CD14-positive monocyte (primary cell): ENCODE measurements at regions not wholly inside any gene's neighbourhood (a gene's known extent, or its start where the extent isn't known, plus 50 kb on each side); places are given as distances from the start of the nearest gene placed in this dataset.

Experiments
- DNase-seq, 3 donors: peaks; one replicate each; pipeline ENCODE4 v3.0.0-alpha.2; 2011 to 2022
- H2AFZ ChIP-seq: 2 replicates; pipeline ENCODE4 v1.6.0; 2012; ENCODE audit warnings: mild to moderate bottlenecking, low read depth, low read length, inconsistent platforms; ENCODE audit not compliant: insufficient read depth, poor library complexity, severe bottlenecking
- H3K27ac ChIP-seq, 2 donors: 1 replicate in 1 of 2; 2 replicates in 1 of 2; pipeline ENCODE4 v1.5.1; 2012 to 2013; ENCODE audit warnings: low read length in 2 of 2, control low read depth in 1 of 2, inconsistent platforms in 1 of 2, low read depth in 1 of 2, mild to moderate bottlenecking in 1 of 2
- H3K27me3 ChIP-seq, 2 donors: one replicate each; pipeline versions ENCODE4 v1.6.0 to v1.6.1; 2011 to 2013; ENCODE audit warnings: low read length in 2 of 2; ENCODE audit not compliant: control insufficient read depth in 2 of 2, insufficient read depth in 2 of 2
- H3K36me3 ChIP-seq, 2 donors: replicated peaks in 1 of 2; 1 replicate in 1 of 2; 2 replicates in 1 of 2; pipeline versions ENCODE4 v1.5.1 to v1.6.1; 2012 to 2013; ENCODE audit warnings: low read length in 2 of 2, control low read depth in 1 of 2, inconsistent platforms in 1 of 2, mild to moderate bottlenecking in 1 of 2; ENCODE audit not compliant: insufficient read depth in 2 of 2, control insufficient read depth in 1 of 2
- H3K4me1 ChIP-seq, 2 donors: 1 replicate in 1 of 2; 2 replicates in 1 of 2; pipeline versions ENCODE4 v1.5.1 to v1.6.1; 2012 to 2013; ENCODE audit warnings: low read length in 2 of 2, control low read depth in 1 of 2, inconsistent platforms in 1 of 2, mild to moderate bottlenecking in 1 of 2, moderate library complexity in 1 of 2; ENCODE audit not compliant: insufficient read depth in 2 of 2, control insufficient read depth in 1 of 2
- H3K4me2 ChIP-seq: replicated peaks from 2 replicates; pipeline ENCODE3; 2012; ENCODE audit warnings: low read length, moderate library complexity, mild to moderate bottlenecking; ENCODE audit not compliant: poor library complexity, severe bottlenecking; ENCODE audit errors: extremely low read depth
- H3K4me3 ChIP-seq, 3 experiments: fragments of 200-600 bp in 1 of 3; sonication (generic) in 1 of 3; replicated peaks in 1 of 3; 1 replicate in 2 of 3; 2 replicates in 1 of 3; pipeline ENCODE4 v1.5.1; 2011 to 2013; ENCODE audit warnings: low read length in 3 of 3, mild to moderate bottlenecking in 3 of 3, control low read depth in 2 of 3, low read depth in 2 of 3, inconsistent platforms in 1 of 3, moderate library complexity in 1 of 3
- H3K79me2 ChIP-seq: 2 replicates; pipeline ENCODE4 v1.6.0; 2012; ENCODE audit warnings: mild to moderate bottlenecking, control low read depth, inconsistent platforms, low read length, moderate library complexity; ENCODE audit not compliant: insufficient read depth
- H3K9ac ChIP-seq: 2 replicates; pipeline ENCODE4 v1.6.0; 2017; ENCODE audit warnings: low read length, mild to moderate bottlenecking; ENCODE audit not compliant: insufficient read depth, poor library complexity, severe bottlenecking
- H3K9me3 ChIP-seq, 2 donors: replicated peaks in 1 of 2; 1 replicate in 1 of 2; 2 replicates in 1 of 2; pipeline versions ENCODE4 v1.5.1 to v1.6.1; 2012 to 2013; ENCODE audit warnings: low read length in 2 of 2, control low read depth in 1 of 2; ENCODE audit not compliant: control insufficient read depth in 1 of 2, insufficient read depth in 1 of 2
- H4K20me1 ChIP-seq: 2 replicates; pipeline ENCODE4 v1.6.0; 2012; ENCODE audit warnings: mild to moderate bottlenecking, low read length, control low read depth, moderate library complexity; ENCODE audit not compliant: insufficient read depth
- H3K27ac Mint-ChIP-seq, 7 donors: one replicate each; pipeline ENCODE4 v1.8.0; 2020; ENCODE audit warnings: mild to moderate bottlenecking in 7 of 7, mixed read lengths in 7 of 7, moderate library complexity in 6 of 7, inconsistent platforms in 2 of 7
- H3K27me3 Mint-ChIP-seq, 3 donors: one replicate each; pipeline ENCODE4 v1.8.0; 2021 to 2022; ENCODE audit warnings: low read depth in 3 of 3, mild to moderate bottlenecking in 3 of 3, mixed read lengths in 3 of 3, moderate library complexity in 3 of 3, inconsistent platforms in 1 of 3
- H3K36me3 Mint-ChIP-seq, 2 donors: one replicate each; pipeline ENCODE4 v1.8.0; 2020; ENCODE audit warnings: mixed read lengths in 2 of 2, inconsistent platforms in 1 of 2, mild to moderate bottlenecking in 1 of 2
- H3K4me1 Mint-ChIP-seq: one replicate; pipeline ENCODE4 v1.8.0; 2020; ENCODE audit warnings: mild to moderate bottlenecking, mixed read lengths
- H3K4me3 Mint-ChIP-seq, 2 donors: one replicate each; pipeline ENCODE4 v1.8.0; 2020; ENCODE audit warnings: mild to moderate bottlenecking in 2 of 2, mixed read lengths in 2 of 2, moderate library complexity in 1 of 2
- H3K9me3 Mint-ChIP-seq, 7 donors: one replicate each; pipeline ENCODE4 v1.8.0; 2020 to 2022; ENCODE audit warnings: mixed read lengths in 7 of 7, mild to moderate bottlenecking in 6 of 7, moderate library complexity in 6 of 7, inconsistent platforms in 2 of 7
- CTCF ChIP-seq: fragments of 200-600 bp; IDR thresholded peaks from one replicate; pipeline ENCODE4 v1.8.0; 2022; ENCODE audit warnings: antibody characterized with exemption, mild to moderate bottlenecking
- WGBS: methylation state at CpG from one replicate; pipeline ENCODE4 v1.1.5; 2013; ENCODE audit warnings: missing lambda C conversion rate; ENCODE audit not compliant: insufficient coverage; 5-methylcytosine and 5-hydroxymethylcytosine counted together
- intact Hi-C, 2 donors: fragments of 100-400 bp; cut with micrococcal nuclease; formaldehyde crosslinking; loops; one replicate each; pipeline versions ENCODE4 v1.15.0 to v1.15.1; 2023

DNA sequence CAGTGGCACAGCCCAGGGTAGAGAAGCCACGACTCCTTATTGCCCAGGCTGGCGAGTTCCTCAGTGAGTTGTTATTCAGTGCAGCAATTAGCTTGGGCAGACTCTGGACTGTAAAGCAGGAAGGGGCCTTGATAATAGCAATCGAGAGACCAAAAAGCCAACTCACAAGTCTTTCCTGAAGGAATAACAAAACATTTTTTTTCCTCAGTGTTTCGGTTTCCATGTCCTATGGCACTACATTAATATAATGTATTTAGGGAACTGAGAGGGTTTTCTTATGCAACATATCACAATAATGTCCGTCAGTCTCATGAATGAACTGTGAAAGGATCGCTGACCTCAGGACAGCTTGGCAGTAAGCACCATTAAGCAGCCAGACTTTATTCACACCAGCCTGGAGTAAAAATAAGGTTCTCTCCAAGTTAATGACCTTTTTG, 248.9 kb upstream of the TBL1XR1 start:
- Mint-ChIP-seq H3K4me1 (peaks cover 47% of the 10 kb centered on the region), H3K4me3 (peak overlapping the region; percentile 70 to 89), H3K9me3 (no peaks in the 10 kb centered on the region), H3K27me3 (no peaks in the 10 kb centered on the region), H3K36me3 (no peaks in the 10 kb centered on the region), H3K27ac (peak overlapping the region; percentile 30 to 91 (median 88))
- Histone ChIP-seq H2AFZ (peak overlapping the region; percentile 39), H4K20me1 (no peaks in the 10 kb centered on the region), H3K27me3 (no peaks in the 10 kb centered on the region), H3K9ac (no peak overlapping the region), H3K27ac (peak overlapping the region; percentile 34 to 62), H3K79me2 (no peaks in the 10 kb centered on the region), H3K4me1 (peaks cover 65 to 84% of the 10 kb centered on the region in 2 donors), H3K4me3 (peak overlapping the region; percentile 27 to 65 (median 50)), H3K9me3 (no peaks in the 10 kb centered on the region), H3K4me2 (peak overlapping the region; percentile 68), H3K36me3 (no peaks in the 10 kb centered on the region)
- peak; percentile 58 to 79 (median 73) for DNase-seq
- intact Hi-C loops: loop anchor here in 1 of 2 donors (5.0 to 10.0 kb wide), 2 partner anchors 159 to 249 kb away; partner anchors contain the start of gene TBL1XR1
- no peak for TF ChIP-seq CTCF
- 11% methylated on average over 3 of the region's 6 CpGs for WGBS

DNA sequence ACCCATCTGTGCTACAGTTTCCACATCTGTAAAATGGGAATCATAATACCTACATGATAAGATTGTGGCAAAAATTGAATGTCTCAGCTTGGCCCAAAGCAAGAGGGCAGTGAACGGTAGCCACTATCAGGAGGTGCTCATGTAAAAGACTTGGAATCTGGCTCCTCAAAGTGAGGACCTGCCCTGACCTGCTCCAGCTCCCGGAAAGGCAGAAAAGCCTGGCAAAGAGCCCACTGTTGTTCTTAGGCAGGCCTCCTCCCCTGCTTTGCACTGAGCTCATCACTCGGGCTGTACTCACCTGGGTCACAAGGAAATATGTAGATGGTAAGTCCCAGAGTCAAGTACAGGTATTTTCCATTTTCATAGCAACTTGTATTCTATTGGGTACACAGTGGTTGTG, 250.7 kb upstream of the TBL1XR1 start:
- H3K4me1 ChIP-seq: peaks cover 65 to 85% of the 10 kb centered on the region in 2 donors
- no peaks in the 10 kb centered on the region for H3K36me3 Mint-ChIP-seq
- no peak for DNase-seq
- no peaks in the 10 kb centered on the region for H3K9me3 Mint-ChIP-seq
- H2AFZ ChIP-seq: no peak overlapping the region
- H3K4me1 Mint-ChIP-seq: peaks cover 33% of the 10 kb centered on the region
- H3K9me3 ChIP-seq: no peaks in the 10 kb centered on the region
- no peak overlapping the region for H3K4me3 Mint-ChIP-seq
- no peaks in the 10 kb centered on the region for H3K27me3 ChIP-seq
- H3K4me3 ChIP-seq: no peak overlapping the region
- H3K27me3 Mint-ChIP-seq: no peaks in the 10 kb centered on the region
- no peak overlapping the region for H3K4me2 ChIP-seq
- peak overlapping the region in 3 of 7 donors; percentile 37 to 70 (median 49) for H3K27ac Mint-ChIP-seq
- H3K27ac ChIP-seq: no peak overlapping the region
- no peaks in the 10 kb centered on the region for H4K20me1 ChIP-seq
- H3K9ac ChIP-seq: no peak overlapping the region
- no peaks in the 10 kb centered on the region for H3K36me3 ChIP-seq
- no peak for TF ChIP-seq CTCF
- H3K79me2 ChIP-seq: no peaks in the 10 kb centered on the region
- WGBS: 100% methylated on average over 2 of the region's 3 CpGs
- intact Hi-C loops: loop anchor here in 1 of 2 donors (2.0 to 10.0 kb wide), 3 partner anchors 89 to 251 kb away; partner anchors contain the start of gene TBL1XR1
